Kidney epithelial cell (primary cell): ENCODE measurements at regions not wholly inside any gene's neighbourhood (a gene's known extent, or its start where the extent isn't known, plus 50 kb on each side); places are given as distances from the start of the nearest gene placed in this dataset.
A peak's percentile ranks its signal among the peaks of the same experiment; 100 is the strongest.

Experiments
- DNase-seq: peaks from one replicate; pipeline ENCODE4 v3.0.0-alpha.2; 2010; ENCODE audit warnings: low read depth
- H3K27me3 ChIP-seq: 2 replicates; pipeline ENCODE4 v1.6.0; 2011; ENCODE audit warnings: low read length; ENCODE audit not compliant: control insufficient read depth, insufficient read depth
- H3K36me3 ChIP-seq: 2 replicates; pipeline ENCODE4 v1.5.1; 2011; ENCODE audit warnings: low read length; ENCODE audit not compliant: control insufficient read depth, insufficient read depth
- H3K4me3 ChIP-seq: 2 replicates; pipeline ENCODE4 v1.5.1; 2011; ENCODE audit warnings: low read depth, mild to moderate bottlenecking, control low read depth, low read length
- TF ChIP-seq, protein P1 (sequence below): IDR thresholded peaks from 2 replicates; pipeline ENCODE4 v1.5.1; 2011; ENCODE audit warnings: mild to moderate bottlenecking, moderate library complexity, low read length, control low read depth, inconsistent platforms; ENCODE audit not compliant: insufficient read depth, poor library complexity, severe bottlenecking

DNA sequence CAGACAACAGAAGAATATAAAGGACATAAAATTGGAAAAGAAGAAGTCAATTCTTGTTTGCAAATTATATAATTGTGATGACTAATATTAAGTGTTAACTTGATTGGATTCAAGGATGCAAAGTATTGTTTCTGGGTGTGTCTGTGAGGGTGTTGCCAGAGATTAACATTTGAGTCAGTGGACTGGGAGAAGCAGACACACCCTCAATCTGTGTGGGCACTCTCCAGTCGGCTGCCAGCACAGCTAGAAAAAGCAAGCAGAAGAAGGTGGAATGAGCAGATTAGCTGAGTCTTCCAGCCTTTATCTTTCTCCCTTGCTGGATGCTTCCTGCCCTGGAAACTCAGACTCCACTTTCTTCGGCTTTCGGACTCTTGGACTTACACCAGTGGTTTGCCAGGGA is 51.7 kb downstream of the UBE2NL start:
- TF ChIP-seq, protein P1, sequence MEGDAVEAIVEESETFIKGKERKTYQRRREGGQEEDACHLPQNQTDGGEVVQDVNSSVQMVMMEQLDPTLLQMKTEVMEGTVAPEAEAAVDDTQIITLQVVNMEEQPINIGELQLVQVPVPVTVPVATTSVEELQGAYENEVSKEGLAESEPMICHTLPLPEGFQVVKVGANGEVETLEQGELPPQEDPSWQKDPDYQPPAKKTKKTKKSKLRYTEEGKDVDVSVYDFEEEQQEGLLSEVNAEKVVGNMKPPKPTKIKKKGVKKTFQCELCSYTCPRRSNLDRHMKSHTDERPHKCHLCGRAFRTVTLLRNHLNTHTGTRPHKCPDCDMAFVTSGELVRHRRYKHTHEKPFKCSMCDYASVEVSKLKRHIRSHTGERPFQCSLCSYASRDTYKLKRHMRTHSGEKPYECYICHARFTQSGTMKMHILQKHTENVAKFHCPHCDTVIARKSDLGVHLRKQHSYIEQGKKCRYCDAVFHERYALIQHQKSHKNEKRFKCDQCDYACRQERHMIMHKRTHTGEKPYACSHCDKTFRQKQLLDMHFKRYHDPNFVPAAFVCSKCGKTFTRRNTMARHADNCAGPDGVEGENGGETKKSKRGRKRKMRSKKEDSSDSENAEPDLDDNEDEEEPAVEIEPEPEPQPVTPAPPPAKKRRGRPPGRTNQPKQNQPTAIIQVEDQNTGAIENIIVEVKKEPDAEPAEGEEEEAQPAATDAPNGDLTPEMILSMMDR: no peak
- DNase-seq: no peak
- H3K36me3 ChIP-seq: no peaks in the 10 kb centered on the region
- H3K4me3 ChIP-seq: no peak overlapping the region
- H3K27me3 ChIP-seq: no peaks in the 10 kb centered on the region

DNA sequence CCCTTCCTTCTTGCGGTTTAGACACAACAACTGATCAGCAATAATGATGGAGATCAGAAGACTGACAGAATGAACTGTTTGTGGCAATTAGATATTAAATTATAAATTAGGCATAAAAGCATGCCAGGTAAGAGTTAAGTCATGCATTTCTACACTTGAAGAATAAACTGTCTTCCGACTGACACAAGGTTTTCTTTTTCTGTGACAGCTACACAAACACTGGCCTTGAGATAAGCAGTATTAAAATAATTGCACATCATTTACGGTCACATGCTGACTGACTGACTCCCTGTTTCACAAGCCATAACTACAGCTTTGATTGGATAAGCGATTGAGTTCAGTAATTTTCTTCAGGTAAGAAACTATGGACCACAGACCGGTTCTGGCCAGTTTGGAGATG is 56.2 kb downstream of the UBE2NL start:
- DNase-seq: no peak
- H3K4me3 ChIP-seq: no peak overlapping the region
- no peaks in the 10 kb centered on the region for H3K27me3 ChIP-seq
- H3K36me3 ChIP-seq: no peaks in the 10 kb centered on the region
- TF ChIP-seq, protein P1: no peak

DNA sequence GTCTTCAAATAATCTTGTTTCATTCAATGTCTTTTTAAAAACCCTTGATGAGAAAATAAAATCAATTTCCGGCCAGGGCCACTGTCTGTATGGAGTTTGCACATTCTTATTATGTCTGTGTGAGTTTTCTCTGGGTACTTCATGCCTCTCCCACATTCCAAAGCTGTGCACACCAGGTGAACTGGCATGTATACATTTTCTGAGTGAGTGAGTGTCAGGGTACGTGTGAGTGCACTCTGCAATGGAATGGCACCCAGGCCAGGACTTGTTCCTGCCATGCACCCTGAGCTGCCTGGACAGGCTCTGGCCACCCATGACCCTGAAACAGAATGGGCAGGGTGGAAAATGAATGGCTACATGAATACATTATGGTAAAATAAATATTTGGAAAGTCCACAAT is 61.3 kb downstream of the UBE2NL start:
- Histone ChIP-seq H3K36me3 (no peaks in the 10 kb centered on the region), H3K4me3 (no peak overlapping the region), H3K27me3 (no peaks in the 10 kb centered on the region)
- TF ChIP-seq, protein P1: no peak
- no peak for DNase-seq

DNA sequence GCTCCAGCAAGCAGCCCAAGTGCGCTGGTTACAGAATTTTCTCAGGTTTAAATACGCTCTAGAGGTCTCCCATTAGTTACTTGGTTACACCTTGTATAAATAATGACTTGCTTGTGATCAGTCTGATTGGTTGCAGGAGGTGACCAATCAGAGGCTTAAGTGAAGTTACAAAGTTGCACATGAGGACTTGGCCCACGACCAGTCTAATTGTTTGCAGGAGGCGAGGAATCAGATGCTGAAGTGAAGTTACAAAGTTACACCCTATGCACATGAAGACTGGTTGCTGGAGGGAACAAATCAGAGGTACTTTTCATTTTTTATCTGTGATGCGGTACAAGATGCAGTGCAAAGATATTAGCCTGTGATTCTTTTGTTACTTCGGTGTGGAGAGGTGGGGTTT is 80.7 kb downstream of the UBE2NL start:
- no peak for DNase-seq
- no peaks in the 10 kb centered on the region for H3K27me3 ChIP-seq
- no peak overlapping the region for H3K4me3 ChIP-seq
- H3K36me3 ChIP-seq: no peaks in the 10 kb centered on the region
- TF ChIP-seq, protein P1: no peak

DNA sequence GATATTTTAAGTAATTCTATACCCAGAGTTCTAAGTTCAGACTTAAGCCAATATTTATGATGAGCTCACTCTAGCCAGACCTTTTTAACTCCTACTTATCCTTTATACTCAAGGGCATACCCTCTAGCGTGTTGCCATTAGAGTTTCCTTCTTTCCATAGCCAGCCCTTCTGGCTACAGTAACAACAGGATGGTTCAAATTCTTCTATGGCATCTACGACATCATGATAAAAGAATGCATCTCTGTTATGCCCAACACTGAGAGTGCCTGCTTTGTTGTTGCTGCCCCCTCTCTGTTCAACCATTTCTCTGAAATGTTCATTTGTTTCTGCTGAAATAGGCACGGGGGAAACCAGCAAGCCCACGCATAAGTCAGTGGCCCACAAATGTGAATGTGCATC is 104.5 kb downstream of the UBE2NL start:
- Histone ChIP-seq H3K4me3 (no peak overlapping the region), H3K27me3 (no peaks in the 10 kb centered on the region), H3K36me3 (no peaks in the 10 kb centered on the region)
- TF ChIP-seq, protein P1: no peak
- DNase-seq: no peak

DNA sequence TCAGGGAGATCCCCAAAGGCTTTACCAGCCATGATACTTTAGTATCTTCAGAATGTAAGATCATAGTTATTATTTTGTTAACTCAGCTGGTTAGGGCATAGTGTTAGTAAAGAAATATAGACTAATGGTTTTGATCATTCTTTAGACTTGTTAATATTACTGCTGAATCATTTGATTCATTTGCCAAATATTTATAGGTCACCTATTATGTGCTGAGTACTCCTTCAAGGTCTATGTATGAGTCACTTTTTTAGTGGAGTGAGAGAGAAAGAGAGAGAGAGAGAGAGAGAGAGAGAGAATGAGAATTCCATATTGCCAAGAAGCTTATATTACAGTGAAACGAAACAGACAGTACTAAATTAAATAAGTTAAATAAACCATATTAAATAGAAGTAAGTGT is 110.3 kb downstream of the UBE2NL start:
- no peaks in the 10 kb centered on the region for H3K27me3 ChIP-seq
- no peak overlapping the region for H3K4me3 ChIP-seq
- DNase-seq: peak; percentile 21
- TF ChIP-seq, protein P1: no peak
- H3K36me3 ChIP-seq: no peaks in the 10 kb centered on the region
